Keratinocyte (primary cell): ENCODE measurements at regions not wholly inside any gene's neighbourhood (a gene's known extent, or its start where the extent isn't known, plus 50 kb on each side); places are given as distances from the start of the nearest gene placed in this dataset.

Experiments
- CTCF ChIP-seq, 3 experiments: IDR thresholded peaks in 1 of 3; conservative IDR thresholded peaks in 1 of 3; optimal IDR thresholded peaks in 1 of 3; 2 replicates in 2 of 3; 3 replicates in 1 of 3; pipeline versions ENCODE3 to v1.5.1; 2011; ENCODE audit warnings: low read length in 3 of 3, mild to moderate bottlenecking in 3 of 3, moderate library complexity in 2 of 3, control low read depth in 1 of 3, inconsistent platforms in 1 of 3; ENCODE audit not compliant: insufficient read depth in 2 of 3; ENCODE audit errors: extremely low read depth in 1 of 3
- EZH2 ChIP-seq: IDR thresholded peaks from one replicate; pipeline ENCODE4 v1.6.1; 2012; ENCODE audit warnings: inconsistent platforms, mild to moderate bottlenecking, low read length, moderate library complexity

- TF ChIP-seq CTCF (optimal IDR thresholded peaks at IDR 0.05 in 1 of 3, IDR thresholded peaks at IDR 0.05 in 1 of 3, conservative IDR thresholded peaks at IDR 0.05 in 1 of 3; ENCODE audit: extremely low read depth in 1 of 3, insufficient read depth in 2 of 3, low read length in 3 of 3) (no peak), EZH2 (no peak)
Measured at GRCh38 chr18:39489431-39489830, 1923.8 kb upstream of the CELF4 start.
